ENCODE measurements at regions not wholly inside any gene's neighbourhood (a gene's known extent, or its start where the extent isn't known, plus 50 kb on each side); places are given as distances from the start of the nearest gene placed in this dataset.

DNA sequence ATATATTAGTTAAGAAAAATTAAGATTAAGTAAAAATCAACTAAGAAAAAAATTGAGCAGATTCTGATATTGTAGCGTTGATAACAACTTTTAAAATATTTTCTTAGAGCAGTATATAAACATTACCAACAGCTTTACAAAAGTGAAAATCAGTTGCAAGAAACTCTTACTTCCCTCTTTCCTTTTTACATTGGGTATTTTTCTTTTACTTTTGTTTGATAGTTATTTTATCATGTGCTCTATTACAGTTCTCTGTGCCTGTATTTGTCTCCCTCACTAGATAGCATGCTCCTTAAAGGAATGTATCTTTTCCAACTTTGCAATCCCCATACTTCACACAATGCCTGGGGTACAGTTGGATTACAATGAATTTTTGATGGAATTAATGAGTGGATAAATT is 87.5 kb upstream of the P3H2 start:
- TF ChIP-seq EZH2 (IDR thresholded peaks at IDR 0.05) = no peak
- TF ChIP-seq POLR2AphosphoS5 (IDR thresholded peaks at IDR 0.05; ENCODE audit: borderline replicate concordance, low read depth, low read length) = no peak
- no peak for TF ChIP-seq FOXP2 (optimal IDR thresholded peaks at IDR 0.05; ENCODE audit: control extremely low read depth, extremely low read length, insufficient read depth)

Data from SK-N-MC (cell line).